HG03097 (cell line): ENCODE measurements at regions not wholly inside any gene's neighbourhood (a gene's known extent, or its start where the extent isn't known, plus 50 kb on each side); places are given as distances from the start of the nearest gene placed in this dataset.
"Not testable (repeated sequence)": the region's sequence is repeated elsewhere in the genome, so short reads cannot be mapped to it uniquely, and the experiment has no call there.

Experiments
- ATAC-seq: cut with Tn5 transposase; IDR thresholded peaks from one replicate; pipeline ENCODE4 v1.9.1; 2021; ENCODE audit not compliant: unreplicated experiment, low FRiP score

DNA sequence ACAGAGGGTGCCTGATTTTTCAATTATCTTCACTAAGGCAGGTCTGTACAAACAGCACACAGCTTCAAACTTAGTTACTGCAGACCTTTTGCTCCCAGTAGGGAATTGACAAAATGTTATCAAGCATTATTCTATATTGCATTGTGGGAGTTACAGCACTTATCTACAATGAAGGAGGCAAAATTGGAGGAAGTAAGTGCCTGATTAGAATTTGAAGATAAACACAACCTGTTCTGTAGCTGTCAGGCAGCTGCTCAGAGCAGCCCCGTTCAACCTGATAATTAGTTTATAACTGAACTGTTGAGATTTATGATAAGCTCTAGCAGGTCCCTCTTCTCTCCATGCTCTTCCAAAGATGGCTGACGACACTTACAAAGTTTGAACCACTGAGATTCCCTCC lies 364.4 kb upstream of the CYRIA start:
- ATAC-seq = no peak

DNA sequence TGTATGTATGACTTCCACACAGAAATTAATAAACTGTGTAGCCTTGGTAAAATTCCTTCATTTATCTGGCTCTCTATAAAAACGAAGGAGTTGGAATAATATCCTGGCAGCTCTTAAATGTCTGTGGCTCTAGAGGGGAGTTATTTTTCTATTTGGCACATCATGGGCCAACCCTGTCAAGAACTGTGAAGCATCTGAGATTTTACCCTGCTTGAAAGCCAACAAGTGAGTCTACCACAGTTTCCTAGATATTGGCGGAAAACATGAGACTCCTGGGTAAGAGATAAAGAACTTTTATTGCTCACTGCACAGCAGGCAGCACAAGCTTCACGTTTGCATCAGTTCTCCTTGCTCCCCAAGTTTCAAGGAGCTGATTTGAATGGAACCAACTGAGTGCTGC lies 346.7 kb upstream of the CYRIA start:
- ATAC-seq = no peak

DNA sequence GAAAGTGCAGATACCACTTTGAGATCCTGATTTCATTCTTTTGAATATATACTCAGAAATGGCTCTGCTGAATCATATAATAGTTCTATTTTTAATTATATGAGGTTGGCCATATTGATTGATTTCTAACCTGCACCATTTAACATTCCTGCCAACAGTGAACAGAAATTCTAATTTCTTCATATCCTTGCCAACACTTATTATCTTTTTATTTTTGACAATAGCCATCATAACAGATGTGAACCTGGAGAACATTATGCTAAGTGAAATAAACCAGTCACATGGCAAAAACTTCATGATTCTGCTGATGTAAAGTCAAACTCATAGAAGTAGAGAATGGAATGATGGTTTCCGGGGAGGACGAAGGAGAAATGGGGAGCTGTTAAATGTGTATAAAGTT lies 344.5 kb upstream of the CYRIA start:
- ATAC-seq = no peak

DNA sequence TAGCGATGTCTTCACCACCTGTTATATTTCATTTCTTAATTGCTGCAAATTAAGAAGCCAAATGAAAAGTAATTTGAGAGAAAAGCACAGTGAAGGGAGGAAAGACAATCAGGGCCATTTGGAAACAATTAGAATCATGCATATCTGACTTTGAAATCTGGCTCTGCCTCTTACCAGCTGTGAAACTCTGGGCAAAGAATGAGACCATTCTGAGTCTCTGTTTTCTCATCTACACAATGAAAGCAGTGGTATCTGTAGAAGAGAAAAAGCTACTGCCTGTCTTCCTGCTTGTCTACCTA lies 334.5 kb upstream of the CYRIA start:
- ATAC-seq = no peak

DNA sequence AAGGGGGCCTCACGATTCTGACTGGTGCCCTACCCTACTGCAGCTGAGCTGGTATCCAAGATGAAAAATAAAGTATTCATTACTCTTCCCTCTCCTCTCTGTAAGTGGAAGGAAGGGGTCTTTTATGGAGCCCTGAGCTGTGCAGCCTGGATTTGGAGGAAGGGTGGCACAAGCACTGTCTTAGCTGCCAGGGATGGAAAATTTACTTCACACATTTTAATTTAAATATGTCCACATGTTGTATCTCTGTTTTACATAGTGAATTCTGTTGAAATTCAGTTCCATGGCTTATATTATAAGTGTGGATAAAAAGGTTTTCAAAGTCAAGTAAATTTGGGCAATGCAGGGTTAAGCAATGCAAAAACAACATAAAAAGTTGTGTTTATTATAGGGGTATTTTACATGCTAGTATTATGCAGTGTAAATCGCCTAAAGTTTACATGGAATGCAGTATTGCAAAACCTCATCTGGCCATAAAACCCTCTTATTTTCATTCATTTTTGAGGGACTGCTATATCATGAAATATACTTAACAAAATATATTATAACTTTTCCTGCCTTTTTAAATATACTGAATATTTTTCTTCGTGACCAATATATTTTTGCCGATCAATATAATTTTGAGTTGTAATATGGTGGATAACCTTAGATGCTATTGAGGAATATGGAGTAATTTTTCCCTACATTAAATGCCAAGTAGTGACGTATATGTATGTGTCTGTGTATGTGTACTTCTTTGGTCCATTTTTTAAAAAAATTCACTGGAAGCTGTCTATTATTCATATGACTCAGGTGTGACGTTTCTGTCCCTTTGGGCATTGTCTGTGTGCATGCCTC lies 333.9 kb upstream of the CYRIA start:
- ATAC-seq = no peak

DNA sequence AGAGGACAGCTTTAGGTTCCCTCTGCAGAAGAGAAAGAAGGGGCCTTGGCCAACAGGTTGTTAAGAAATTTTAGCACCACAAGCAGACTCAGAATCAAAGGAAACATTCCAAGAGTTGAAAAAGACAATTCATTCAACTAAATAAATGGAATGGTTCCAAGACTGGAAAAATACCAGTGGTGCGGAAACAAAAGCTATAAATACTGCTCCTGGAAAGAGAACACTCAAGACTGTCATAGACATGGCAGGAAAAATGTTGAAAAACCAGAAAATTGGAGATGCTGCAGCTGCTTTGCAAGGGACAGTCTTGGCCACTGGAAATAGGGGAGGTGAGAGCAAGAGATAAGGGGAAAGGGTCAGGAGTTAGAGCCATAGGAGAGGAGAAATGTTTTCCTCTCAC lies 312.7 kb upstream of the CYRIA start:
- ATAC-seq = no peak

DNA sequence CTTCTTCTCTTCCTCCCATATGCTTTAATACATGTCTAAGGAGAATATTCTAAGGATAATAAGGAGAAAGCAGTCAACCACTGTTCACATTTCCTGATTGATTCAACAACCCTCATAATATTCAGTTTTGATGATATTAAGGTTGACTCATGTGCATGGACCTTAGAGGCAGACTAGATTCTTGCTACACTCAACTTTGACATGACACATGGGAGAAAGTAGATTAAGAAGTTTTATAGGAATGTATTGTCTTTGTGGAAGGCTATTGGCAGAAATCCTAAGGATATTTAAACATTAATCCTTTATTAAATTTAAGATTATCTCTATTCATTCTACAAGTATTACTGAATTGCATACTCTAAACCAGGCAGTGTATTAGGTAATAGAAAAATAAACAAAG lies 309.1 kb upstream of the CYRIA start:
- ATAC-seq = no peak

DNA sequence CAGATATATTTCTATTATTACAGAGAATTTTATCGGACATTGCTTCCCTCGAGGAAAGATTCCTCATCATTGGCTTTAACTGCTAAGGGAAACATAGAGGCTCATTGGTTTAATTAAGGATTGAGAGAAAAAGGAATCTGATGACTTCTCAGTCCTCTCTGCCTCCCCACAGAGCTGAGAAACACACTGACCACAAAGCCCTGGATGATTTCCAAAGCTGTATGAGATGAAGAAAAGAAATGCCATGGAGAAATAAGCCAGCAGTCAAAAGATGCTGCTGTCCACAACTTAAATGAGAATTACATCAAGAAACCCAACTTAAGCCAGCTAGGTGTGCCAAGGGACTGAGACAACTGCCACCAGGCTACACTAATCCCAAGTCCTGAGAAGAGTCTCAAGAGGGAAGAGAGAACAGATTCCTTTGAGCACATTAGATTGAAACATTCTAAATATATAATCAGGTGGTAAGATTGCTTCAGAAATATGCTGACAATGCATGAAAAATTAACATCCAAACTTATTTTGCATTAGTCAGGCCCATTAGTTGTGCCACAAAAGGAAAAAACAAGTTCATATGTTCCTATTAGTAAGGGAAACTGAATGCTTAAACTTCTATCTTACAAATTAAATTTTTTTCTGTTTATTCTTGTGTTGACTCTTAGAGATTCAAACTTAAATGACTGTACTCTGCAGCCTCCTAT lies 308.1 kb upstream of the CYRIA start:
- no peak for ATAC-seq

DNA sequence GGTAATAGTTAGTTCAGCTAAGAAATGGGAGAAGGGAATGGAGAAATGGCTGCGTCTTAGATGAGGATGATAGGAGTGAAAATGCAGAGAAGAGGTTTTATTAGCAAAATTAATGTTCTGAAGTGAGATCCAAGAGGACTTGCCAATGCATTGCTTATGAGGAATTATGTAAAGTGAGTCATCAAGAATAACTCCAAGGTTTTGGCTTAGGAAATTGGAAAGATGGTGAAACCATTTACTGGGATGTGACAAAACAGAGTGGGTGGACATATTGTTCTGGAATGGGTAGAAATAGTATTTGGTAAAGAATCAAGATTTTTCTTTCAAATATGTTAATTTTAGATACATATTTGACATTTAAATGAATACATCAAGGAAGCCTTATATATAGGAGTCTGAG lies 306.6 kb upstream of the CYRIA start:
- ATAC-seq = no peak

DNA sequence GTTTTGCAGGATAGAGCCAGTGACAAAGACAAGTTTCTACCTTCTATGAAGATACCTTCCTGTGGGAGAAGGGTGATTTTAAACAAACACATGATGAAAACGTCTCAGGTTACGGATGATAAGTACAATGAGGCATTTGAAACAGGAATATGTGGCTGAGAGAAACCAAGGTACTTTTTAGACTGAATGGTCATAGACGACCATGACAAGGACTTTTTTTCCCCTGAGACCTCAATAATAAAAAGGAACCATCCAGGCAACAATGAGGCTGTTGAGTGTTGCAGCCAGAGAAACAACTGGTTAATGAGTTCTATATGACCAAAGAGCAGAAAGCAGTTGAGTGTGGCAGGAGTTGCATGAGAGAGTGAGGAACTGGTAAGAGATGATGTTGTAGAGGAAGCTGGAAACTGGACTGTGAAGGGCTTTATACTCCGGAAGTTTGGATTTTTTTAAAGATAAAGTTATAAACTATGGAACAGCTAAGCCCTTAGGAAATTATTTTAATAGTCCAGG lies 306.1 kb upstream of the CYRIA start:
- ATAC-seq = no peak

DNA sequence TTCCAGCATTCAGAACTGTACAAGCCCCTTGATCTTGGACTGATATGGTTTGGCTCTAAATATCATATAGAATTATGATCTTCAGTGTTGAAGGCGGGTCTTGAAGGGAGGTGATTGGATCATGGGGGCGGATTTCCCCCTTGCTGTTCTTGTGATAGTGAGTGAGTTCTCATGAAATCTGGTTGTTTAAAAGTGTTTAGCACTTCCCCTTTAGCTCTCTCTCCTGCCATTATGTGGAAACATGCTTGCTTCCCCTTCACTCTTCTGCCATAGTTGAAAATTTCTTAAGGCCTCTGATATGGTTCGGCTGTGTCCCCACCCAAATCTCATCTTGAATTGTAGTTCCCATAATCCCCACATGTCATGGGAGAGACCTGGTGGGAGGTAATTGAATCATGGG lies 305.3 kb upstream of the CYRIA start:
- ATAC-seq = not testable (repeated sequence)

DNA sequence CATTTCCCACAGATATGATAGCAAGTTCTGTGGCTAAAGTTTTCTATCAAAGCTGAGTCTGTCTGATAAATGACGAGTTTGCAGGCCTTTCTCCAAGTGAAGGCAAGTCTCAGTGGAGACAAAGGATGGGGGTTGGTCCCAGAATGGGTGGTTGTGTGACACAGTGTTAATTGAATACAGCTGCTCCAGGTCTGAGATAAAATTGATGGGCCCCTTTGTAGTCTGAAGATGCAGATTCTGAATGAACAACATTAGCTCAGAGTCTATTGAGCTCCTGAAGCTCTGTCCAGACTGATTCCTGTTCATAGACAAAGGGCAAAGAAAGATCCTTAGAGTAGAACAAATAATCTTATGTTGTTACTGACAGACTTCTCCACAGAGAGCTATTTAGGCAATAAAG lies 296.9 kb upstream of the CYRIA start:
- no peak for ATAC-seq

DNA sequence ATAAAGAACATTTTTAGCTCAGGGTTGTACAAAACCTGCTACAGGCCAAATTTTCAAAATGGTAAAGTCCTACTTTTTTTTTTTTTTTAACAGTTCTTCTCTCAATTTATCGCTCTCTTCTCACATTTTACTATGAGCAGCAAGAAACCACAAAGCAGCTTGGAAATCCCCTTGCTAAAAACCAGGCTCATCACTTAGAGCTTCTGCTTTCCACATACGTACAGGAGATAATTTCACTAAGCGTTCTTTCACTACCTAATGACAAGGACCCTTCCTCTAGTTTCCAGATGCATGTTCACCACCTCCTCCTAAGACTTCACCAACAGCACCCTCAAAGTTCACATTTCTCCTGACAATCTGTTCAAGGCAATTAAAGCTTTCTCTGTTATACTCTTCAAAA lies 294.9 kb upstream of the CYRIA start:
- no peak for ATAC-seq

DNA sequence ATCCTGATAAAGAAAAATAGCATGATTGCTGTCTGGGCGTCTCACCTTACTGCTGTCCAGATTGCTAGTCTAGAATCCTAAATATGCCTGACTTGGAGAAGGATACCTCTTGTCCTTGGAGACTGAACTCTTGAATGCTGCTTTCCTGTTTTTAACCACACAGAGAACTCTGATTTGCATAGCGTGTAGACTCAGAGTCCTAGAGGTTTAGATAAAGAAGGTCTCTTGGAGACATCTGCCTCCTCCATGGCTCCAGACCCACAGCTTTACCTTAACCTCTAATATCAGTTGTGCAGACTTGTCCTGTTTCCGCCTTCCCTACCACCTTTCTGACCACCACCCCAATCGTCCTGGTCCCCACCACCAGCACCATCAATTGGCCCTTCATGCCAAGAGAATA lies 292.6 kb upstream of the CYRIA start:
- ATAC-seq = no peak

DNA sequence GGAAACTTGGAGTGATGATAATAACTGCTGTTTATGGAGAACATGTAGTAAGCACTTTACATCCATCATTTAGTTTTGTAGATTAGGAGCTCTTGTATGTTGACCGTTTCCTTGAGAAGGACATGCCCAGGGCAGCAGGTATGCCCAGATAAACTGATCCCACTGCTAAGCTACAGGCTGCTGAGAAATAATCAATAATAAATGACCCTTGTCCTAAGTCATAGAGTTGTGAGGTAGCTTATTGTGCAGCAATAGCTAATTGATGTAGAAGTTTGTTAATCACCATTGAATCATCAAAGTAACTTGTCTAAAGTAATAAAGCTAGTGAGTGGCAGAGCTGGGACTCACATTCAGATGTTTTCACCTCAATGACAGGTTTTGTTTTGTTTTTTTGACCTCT lies 287.2 kb upstream of the CYRIA start:
- no peak for ATAC-seq

DNA sequence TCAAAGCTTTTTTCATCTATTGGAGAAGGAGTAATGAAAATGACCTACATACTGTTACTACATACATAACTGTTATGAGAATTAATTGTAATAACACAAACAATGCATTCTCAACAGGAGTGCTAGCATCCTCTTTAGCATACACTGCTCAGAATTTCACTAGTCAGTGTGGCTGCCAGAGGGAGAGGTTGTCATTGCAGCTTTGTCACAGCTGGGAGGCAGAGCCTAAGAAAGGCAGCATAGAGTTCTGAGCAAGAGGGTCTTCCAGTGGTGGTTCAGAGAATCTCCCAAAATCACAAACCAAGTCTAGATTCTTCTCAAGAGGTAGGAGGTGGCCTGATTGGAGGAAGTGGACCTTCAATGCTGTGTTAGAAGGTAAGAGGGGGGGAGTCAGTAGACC lies 286.7 kb upstream of the CYRIA start:
- no peak for ATAC-seq

DNA sequence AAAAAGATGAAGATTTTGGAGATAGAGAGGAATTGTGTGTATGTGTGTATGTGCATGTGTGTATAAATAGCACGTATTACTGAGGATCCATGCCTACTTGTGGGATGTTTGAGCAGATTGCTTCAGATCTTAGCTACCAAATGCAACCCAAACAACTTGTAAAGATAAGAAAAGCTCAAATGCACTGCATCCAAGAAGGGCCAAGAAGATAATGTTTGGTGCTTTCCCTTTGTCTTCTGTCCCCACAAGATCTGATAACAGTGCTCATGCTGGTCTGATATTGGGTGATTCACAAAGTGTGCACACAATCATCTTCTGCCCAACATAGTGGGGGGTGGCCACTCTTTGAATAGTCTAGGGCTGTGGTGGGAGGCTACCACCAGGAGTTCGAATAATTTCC lies 284.8 kb upstream of the CYRIA start:
- ATAC-seq = no peak

DNA sequence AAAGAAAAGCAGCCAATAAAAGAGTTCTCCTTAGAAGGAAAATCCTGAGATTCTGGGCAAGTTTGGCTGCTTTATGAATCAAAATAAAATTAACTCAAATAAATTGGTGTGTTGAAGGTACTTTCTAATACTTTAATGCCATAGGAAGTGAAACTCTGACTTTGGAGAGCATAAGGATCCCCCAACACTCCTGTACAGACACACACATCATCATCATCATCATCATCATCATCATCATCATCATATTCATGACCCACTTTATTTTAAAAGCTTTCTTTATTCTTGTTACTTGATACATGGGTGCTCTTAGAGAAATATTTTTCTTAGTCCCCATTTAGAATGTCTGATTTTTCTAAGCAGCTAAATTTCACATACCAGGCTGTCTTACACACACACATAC lies 283.1 kb upstream of the CYRIA start:
- no peak for ATAC-seq

DNA sequence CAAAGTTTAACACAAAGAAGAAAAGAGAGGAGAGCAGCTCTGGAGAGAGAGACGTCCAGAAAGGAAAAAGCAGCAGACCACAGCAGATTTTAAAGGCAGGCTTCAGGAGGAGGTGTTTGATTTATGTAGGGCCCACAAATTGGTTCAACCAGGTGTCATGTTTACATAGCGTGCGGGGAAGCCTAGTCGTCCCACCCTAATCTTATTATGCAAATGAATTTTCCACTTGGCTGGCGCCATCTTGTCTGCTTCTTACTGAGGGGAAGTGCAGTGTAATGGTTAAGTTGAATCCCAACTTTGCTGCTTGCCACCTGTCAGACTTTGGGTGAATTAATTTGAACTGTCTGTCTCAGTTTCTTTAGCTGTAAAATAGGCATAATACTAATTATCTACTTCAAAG lies 282.4 kb upstream of the CYRIA start:
- no peak for ATAC-seq

DNA sequence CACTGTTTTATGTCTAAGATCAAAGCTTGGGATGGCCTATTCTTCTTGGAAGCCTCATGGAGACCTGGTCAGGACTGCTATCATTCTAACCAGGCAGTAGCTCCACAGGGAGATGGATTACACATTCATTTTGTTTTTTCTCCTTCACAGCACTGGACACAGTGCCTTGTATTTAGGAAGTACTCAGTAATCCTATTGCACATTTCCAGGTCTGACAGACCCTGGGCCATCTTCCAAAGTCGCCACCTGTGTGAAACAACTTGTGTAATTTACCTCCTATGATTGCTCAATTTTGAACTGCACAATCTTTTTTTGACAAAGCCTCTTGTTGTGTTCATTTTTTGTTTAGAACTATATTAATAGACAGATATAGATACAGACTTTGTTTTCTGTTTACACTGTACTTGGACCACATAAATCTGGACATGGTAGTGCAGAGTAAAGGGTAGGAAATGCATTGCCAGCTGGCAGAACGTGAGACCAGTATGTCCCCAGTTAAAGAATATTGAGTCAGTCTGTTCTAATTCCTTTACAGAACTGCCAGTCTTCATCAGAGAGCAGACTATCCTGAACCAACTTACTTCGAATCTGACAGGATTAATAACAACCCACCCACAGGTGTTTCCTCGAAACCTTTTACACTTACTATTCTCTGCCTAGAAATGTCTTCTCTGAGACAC lies 277.8 kb upstream of the CYRIA start:
- no peak for ATAC-seq

DNA sequence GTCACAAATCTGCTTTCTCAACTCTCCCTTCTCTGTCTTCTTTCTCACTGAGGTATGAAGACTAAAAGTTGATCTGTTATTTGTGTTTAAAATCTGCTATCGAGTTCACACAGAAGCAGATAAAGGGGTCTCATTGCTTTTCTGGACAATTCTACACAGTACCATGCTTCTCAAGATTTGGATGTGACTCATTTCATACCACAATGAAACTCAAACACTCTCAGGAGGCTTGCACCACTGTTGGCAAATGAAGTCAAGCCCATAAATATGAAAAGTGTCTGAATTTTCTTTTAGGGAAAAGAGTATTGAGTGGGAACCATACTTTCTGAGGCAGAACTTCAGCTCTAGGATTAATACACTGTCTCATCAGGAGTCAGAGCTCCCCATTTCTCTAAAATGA lies 274.6 kb upstream of the CYRIA start:
- ATAC-seq = no peak

DNA sequence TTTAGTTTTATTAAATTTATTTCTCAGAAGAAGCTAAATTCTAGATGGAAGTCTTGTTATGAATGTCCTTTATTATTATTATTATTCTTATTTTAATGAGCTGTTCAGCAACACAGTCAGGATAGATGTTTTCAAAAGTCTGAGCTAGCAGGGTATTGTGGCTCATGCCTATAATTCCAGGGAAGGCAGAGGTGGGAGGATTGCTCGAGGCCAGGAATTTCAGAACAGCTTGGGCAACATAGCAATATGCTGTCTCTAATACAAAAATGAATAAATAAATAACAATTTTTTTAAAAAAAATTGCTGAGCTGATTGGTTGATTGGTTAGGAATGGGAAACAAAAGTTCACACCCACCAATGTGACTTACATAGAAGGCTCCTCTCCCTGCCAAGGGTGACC lies 274.1 kb upstream of the CYRIA start:
- no peak for ATAC-seq
